ENCODE measurements at regions not wholly inside any gene's neighbourhood (a gene's known extent, or its start where the extent isn't known, plus 50 kb on each side); places are given as distances from the start of the nearest gene placed in this dataset.
A peak's percentile ranks its signal among the peaks of the same experiment; 100 is the strongest.

DNA sequence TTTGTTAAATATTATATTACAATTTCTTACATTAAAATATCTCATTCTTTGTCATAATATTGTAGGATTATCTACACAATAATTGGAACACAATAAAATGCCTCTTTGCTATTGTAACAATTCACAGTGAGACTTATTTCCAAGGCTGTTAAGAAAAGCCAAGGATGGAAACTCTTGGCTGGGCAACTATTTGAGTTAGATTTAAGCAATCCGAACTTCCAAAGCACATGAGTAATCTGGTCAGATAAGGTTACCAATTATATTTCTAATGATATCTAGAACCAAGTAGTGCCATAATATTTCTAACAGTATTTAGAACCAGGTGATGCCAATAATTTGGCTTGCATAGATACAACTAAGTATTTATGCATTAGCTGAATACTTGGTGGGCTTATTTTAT lies 154.7 kb upstream of the KCNK2 start:
- no peak overlapping the region for H3K27ac Mint-ChIP-seq
- POLR2A ChIA-PET, result no interaction called here
- H3K9me3 Mint-ChIP-seq, result peaks cover 0 to 7% (median 0%) of the 10 kb centered on the region in 9 donors
- no peaks in the 10 kb centered on the region for H3K36me3 Mint-ChIP-seq
- H3K27me3 Mint-ChIP-seq, result no peaks in the 10 kb centered on the region
- DNase-seq (no peak), ATAC-seq (no peak)
- no peak overlapping the region for H3K4me3 Mint-ChIP-seq
- no peaks in the 10 kb centered on the region for H3K4me1 Mint-ChIP-seq

DNA sequence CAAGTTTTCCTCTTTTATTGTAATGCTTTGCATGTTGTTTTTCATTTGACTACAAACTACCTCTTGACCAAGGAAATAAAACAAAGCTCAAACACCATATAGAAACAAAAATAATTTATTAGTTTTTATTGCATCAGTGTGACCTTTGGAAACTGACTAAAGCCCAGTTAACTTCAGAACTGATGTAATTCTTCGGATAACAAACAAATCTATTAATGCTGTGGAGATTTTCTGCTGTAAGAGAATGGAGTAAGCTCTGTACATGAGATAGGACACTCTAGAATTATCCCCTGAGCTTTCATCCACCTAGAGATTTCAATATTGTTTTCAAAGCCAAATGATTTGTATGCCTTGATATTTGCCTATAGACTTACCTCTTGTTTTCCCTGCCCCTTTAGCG lies 154.0 kb upstream of the KCNK2 start:
- no peaks in the 10 kb centered on the region for H3K36me3 Mint-ChIP-seq
- ATAC-seq, result no peak
- no peaks in the 10 kb centered on the region for H3K4me1 Mint-ChIP-seq
- no peak overlapping the region for H3K27ac Mint-ChIP-seq
- peaks cover 0 to 7% (median 0%) of the 10 kb centered on the region in 9 donors for H3K9me3 Mint-ChIP-seq
- peaks cover 0 to 3% (median 0%) of the 10 kb centered on the region in 5 donors for H3K27me3 Mint-ChIP-seq
- H3K4me3 Mint-ChIP-seq, result no peak overlapping the region
- no peak for DNase-seq
- POLR2A ChIA-PET, result no interaction called here

DNA sequence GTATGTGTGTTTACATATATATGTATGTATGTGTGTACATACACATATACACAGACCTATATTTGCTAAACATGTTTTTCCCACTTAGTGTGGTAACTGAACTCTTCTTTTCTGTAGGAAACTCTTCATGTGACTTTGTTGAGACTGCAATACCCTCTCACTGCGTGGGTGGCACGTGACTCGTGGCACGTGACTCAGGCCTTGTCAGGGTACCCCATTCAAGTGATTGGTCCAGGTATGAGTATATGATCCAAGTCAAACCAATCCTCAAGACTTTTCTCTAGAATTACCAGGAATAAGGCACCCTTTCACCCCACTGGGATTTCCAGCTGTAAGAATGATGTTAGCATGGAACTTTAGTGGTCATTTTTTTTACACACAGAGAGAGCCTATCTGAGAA lies 149.2 kb upstream of the KCNK2 start:
- H3K9me3 Mint-ChIP-seq, result peaks cover 0 to 7% (median 0%) of the 10 kb centered on the region in 9 donors
- H3K27me3 Mint-ChIP-seq, result peaks cover 0 to 11% (median 1%) of the 10 kb centered on the region in 5 donors
- DNase-seq (no peak), ATAC-seq (no peak)
- POLR2A ChIA-PET, result no interaction called here
- H3K4me3 Mint-ChIP-seq, result no peak overlapping the region
- H3K4me1 Mint-ChIP-seq, result no peaks in the 10 kb centered on the region
- no peak overlapping the region for H3K27ac Mint-ChIP-seq
- no peaks in the 10 kb centered on the region for H3K36me3 Mint-ChIP-seq

DNA sequence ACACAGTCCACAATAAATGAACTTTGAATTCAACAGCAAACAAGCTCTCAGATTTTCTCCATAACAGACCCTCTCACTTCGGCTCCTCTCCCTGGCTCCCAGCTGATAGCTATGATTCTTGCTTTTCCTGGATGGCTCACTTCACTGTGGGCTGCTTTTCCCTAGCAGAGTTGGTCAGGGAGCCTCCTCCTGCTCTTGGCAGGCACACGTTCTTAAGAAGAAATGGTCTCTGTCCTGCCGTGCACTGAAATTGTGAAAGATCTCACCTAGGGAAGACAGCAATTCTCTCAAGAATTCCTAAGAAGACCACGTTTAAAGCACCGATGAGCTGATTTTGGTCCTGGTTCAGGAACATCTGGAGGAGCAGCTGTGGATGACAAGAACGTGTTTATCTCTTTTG lies 148.5 kb upstream of the KCNK2 start:
- no peak for ATAC-seq
- Mint-ChIP-seq H3K27me3 (peaks cover 0 to 11% (median 1%) of the 10 kb centered on the region in 5 donors), H3K27ac (no peak overlapping the region), H3K4me1 (no peaks in the 10 kb centered on the region), H3K36me3 (no peaks in the 10 kb centered on the region), H3K4me3 (no peak overlapping the region), H3K9me3 (peaks cover 0 to 7% (median 0%) of the 10 kb centered on the region in 9 donors)
- POLR2A ChIA-PET, result no interaction called here
- no peak for DNase-seq

DNA sequence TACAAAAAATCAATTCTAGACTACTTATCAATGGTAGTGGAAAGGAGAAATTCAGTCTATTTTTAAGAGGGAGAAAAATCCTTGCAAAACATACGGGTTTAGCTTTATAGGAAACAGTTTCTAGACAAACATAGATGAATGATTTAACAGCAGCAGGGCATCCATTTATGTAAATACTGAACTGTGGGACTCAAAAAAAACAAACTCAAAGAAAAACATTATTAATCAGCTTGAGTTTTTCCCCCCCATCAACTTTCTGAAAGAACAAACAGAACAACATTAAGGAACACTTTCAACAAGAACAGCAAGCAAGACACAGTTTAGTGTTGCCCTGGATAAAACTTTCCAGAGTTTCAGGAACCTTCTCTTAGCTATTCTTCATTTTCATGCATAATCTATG lies 147.3 kb upstream of the KCNK2 start:
- POLR2A ChIA-PET, result no interaction called here
- Mint-ChIP-seq H3K4me3 (no peak overlapping the region), H3K4me1 (no peaks in the 10 kb centered on the region), H3K9me3 (peaks cover 0 to 7% (median 0%) of the 10 kb centered on the region in 9 donors), H3K27ac (no peak overlapping the region), H3K36me3 (no peaks in the 10 kb centered on the region), H3K27me3 (peaks cover 0 to 11% (median 1%) of the 10 kb centered on the region in 5 donors)
- no peak for DNase-seq
- ATAC-seq, result no peak

DNA sequence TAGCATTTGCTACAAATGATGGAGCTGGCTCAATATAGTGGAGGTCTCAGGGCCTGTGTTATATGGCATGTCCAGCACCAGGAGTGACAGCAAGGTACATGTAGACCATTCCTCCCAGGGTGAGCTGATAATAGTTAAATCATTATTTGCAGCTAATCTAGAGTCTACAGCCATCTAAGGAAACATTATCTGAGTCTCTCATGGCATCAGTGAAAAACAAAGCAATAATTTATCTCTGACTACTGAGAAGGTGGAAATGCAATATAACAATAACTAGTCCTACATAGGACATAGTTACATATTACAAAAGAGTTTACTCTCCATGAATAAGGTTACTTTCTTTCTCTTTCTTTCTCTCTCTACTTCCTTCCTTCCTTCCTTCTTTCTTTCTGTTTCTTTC lies 143.4 kb upstream of the KCNK2 start:
- no peaks in the 10 kb centered on the region for H3K4me1 Mint-ChIP-seq

DNA sequence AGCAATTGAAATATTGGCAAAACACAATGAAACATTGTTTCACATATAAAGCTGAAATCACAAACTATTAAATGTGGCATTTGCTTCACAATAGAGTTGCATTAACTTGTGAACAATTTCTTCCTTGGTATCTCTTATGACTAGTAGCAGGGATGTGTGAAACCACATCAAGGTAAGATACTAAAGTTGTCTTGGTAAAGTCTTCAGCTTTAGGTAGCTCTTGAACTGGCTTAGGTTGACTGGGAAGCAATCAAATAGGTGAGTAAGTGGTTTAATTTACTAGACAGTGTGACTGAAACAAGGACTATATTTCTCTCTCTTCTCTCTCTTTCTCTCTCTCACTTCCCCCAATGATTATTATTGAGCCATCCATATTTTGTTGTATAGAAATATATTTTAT lies 141.5 kb upstream of the KCNK2 start:
- Mint-ChIP-seq H3K36me3 (no peaks in the 10 kb centered on the region), H3K27ac (peak overlapping the region in 1 of 10 donors; percentile 35), H3K27me3 (peaks cover 0 to 7% (median 0%) of the 10 kb centered on the region in 5 donors), H3K4me3 (no peak overlapping the region), H3K4me1 (no peaks in the 10 kb centered on the region), H3K9me3 (peaks cover 0 to 4% (median 0%) of the 10 kb centered on the region in 9 donors)
- no peak for DNase-seq
- no peak for ATAC-seq
- POLR2A ChIA-PET, result no interaction called here

More for the DNA sequence above, 143.4 kb upstream of the KCNK2 start:
- Mint-ChIP-seq H3K27ac (no peak overlapping the region), H3K9me3 (peaks cover 0 to 2% (median 0%) of the 10 kb centered on the region in 9 donors), H3K36me3 (no peaks in the 10 kb centered on the region), H3K27me3 (peaks cover 0 to 5% (median 1%) of the 10 kb centered on the region in 5 donors), H3K4me3 (no peak overlapping the region)
- ATAC-seq (no peak), DNase-seq (no peak)
- POLR2A ChIA-PET, result no interaction called here

DNA sequence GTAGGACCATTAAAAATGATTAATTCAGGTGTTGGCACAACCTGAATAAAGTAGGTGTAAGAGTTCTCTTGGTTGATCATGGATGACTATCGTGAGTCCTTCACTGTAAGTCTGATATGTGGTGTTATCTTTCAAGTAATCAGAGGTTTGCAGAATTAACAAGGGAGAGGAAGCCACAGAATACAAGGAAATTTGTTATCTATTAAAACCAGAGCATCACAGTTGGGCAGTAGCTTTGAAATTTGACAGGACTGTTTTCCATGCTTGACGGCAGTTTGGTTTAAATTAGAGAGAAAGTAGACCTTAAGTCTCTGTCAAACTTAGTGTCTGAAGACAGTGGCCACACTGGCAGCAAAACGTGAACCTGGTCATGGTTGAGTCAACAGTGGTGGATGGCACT lies 139.5 kb upstream of the KCNK2 start:
- Mint-ChIP-seq H3K27ac (no peak overlapping the region), H3K27me3 (peaks cover 0 to 12% (median 8%) of the 10 kb centered on the region in 5 donors), H3K4me1 (no peaks in the 10 kb centered on the region), H3K36me3 (no peaks in the 10 kb centered on the region), H3K9me3 (peaks cover 0 to 4% (median 0%) of the 10 kb centered on the region in 9 donors), H3K4me3 (no peak overlapping the region)
- DNase-seq, result no peak
- POLR2A ChIA-PET, result no interaction called here
- ATAC-seq, result no peak

DNA sequence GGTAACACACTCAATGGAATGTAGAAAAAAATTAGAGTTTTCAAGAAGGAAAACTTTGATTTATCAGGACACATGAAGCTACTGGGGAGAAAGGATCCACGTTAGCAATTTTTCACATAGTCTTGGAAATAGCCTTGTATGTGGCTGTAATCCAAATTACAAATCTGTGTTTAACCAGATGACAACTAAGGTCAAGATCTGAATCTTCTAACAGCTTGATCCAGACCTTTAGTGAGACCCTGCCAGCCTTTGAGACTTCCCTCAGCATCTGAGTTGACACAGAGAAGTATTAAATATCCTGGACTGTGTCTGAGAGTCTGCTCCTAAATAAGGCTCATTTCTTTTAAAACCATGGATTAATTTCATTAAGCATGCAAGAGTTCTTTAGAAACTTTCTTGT lies 135.9 kb upstream of the KCNK2 start:
- Mint-ChIP-seq H3K9me3 (peaks cover 0 to 4% (median 0%) of the 10 kb centered on the region in 9 donors), H3K4me3 (no peak overlapping the region), H3K27ac (no peak overlapping the region), H3K4me1 (no peaks in the 10 kb centered on the region), H3K36me3 (no peaks in the 10 kb centered on the region), H3K27me3 (peaks cover 0 to 17% (median 9%) of the 10 kb centered on the region in 5 donors)
- ATAC-seq, result no peak
- DNase-seq, result no peak
- POLR2A ChIA-PET, result no interaction called here

DNA sequence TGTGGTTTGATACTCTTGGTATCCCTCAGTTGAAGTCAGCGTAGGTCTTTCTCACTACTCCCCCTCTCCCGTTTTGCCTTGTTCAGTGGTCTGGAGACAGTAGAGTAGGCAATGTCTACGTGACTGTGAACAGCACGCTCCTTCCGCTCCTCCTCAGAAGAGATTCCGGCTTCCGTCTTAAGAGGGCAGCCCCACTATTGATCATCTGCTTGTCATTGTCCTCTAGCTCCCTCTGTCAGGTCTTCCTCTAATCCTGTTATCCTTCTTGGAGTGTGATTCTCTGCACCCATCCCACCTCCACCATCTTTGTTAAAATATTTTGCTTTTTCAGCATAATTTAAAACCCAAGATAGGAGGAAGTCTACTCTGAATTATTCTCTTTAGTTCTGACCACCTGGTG lies 129.9 kb upstream of the KCNK2 start:
- DNase-seq, result no peak

DNA sequence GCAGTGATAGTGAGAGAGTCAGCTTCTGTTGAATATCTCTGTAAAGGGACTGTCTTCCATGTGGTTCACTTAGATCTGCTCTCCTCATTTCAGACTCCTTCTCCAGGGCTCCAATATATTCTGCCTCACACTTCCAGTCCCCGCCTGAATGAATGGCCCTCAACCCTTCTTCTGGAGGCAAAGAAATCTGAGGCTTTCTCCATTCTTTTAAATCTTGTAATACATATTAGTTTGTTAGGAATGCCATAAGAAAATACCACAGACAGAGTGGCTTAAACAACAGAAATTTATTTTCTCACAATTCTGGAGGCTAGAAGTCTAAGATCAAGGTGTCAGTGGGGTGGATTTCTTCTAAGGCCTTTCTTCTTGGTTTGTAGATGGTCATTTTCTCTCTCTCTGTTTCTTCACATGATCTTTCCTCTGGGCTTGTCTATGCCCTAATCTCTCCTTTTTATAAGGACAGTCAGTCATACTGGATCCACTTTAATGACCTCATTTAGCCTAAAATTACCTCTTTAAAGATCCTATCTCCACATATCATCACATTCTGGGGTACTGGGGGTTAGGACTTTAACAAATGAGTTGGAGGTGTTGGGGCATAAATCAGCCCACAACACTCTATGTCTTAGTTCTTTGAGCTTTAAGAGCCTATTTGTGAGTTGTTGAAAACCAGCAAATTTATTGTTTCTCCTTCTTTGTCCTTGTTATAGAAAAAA lies 128.5 kb upstream of the KCNK2 start:
- Mint-ChIP-seq H3K4me3 (no peak overlapping the region), H3K27ac (no peak overlapping the region), H3K9me3 (no peaks in the 10 kb centered on the region), H3K4me1 (no peaks in the 10 kb centered on the region), H3K27me3 (peaks cover 4 to 38% (median 8%) of the 10 kb centered on the region in 5 donors), H3K36me3 (no peaks in the 10 kb centered on the region)
- POLR2A ChIA-PET, result no interaction called here
- ATAC-seq (no peak), DNase-seq (no peak)

More for the DNA sequence above, 129.9 kb upstream of the KCNK2 start:
- Mint-ChIP-seq H3K9me3 (no peaks in the 10 kb centered on the region), H3K27ac (no peak overlapping the region), H3K4me3 (no peak overlapping the region), H3K36me3 (no peaks in the 10 kb centered on the region), H3K27me3 (peaks cover 2 to 29% (median 8%) of the 10 kb centered on the region in 5 donors), H3K4me1 (no peaks in the 10 kb centered on the region)
- POLR2A ChIA-PET, result no interaction called here
- no peak for ATAC-seq

DNA sequence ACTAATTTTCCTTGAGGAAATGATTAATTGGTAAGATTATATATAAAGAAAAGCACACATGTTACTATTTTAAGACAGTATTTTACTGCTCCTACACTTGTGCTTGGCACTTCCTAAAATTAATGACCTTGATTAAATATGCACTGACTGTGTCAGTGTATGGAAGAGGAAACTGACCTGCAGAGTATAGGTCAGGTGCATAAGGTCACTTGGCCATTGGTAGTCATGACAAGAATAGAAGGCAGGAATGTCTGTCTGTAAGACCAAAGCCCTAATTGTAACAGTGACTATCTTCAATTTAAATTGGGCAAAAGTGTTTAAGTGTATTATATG lies 128.0 kb upstream of the KCNK2 start:
- H3K27me3 Mint-ChIP-seq, result peaks cover 4 to 39% (median 8%) of the 10 kb centered on the region in 5 donors
- H3K9me3 Mint-ChIP-seq, result no peaks in the 10 kb centered on the region
- no peaks in the 10 kb centered on the region for H3K4me1 Mint-ChIP-seq
- no peaks in the 10 kb centered on the region for H3K36me3 Mint-ChIP-seq
- POLR2A ChIA-PET, result no interaction called here
- H3K4me3 Mint-ChIP-seq, result no peak overlapping the region
- DNase-seq (no peak), ATAC-seq (no peak)
- H3K27ac Mint-ChIP-seq, result no peak overlapping the region

DNA sequence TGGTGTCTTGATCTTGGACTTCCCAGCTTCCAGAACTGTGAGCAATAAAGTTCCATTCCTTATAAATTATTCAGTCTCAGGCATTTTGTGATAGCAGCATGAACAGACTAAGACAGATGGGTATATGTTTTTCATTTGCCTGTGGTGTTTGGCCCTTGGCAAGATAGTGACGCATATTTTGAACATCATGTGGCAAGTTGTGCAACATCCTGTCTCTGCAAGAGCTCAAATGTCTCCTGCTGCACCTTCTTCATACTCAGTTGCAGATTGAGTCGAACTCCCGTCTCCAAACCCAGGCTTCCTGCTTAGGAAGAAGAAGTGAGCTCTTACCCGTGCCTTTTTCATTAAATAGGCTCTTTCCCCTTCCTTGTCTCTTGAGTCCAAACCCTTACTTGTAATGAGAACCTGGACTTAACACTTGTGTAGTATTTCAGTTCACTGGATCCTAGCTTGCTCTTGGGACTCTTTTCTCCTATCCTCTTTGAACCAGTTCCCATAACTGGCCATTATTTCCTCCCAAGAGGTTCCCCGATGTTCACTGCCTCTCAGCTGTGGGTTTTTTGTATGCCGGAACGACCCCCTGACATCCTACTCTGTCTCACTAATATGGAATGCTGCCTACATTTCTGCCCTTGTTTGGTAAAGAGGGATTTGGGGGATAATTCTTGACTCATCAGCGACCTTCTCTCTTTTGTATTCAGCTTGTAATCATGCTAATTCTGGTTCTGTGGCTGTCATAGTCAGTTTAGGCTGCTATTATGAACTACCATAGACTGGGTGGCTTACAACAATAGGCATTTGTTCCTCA lies 125.0 kb upstream of the KCNK2 start:
- POLR2A ChIA-PET, result no interaction called here
- DNase-seq (no peak), ATAC-seq (no peak)
- no peak overlapping the region for H3K27ac Mint-ChIP-seq
- H3K36me3 Mint-ChIP-seq, result no peaks in the 10 kb centered on the region
- H3K9me3 Mint-ChIP-seq, result peaks cover 0 to 2% (median 0%) of the 10 kb centered on the region in 9 donors
- H3K4me1 Mint-ChIP-seq, result no peaks in the 10 kb centered on the region
- no peak overlapping the region for H3K4me3 Mint-ChIP-seq
- peaks cover 4 to 36% (median 5%) of the 10 kb centered on the region in 5 donors for H3K27me3 Mint-ChIP-seq

Measured in naive thymus-derived CD8-positive, alpha-beta T cell (primary cell).